HG03064 (cell line): ENCODE measurements at regions not wholly inside any gene's neighbourhood (a gene's known extent, or its start where the extent isn't known, plus 50 kb on each side); places are given as distances from the start of the nearest gene placed in this dataset.

Source experiments
- ATAC-seq: cut with Tn5 transposase; IDR thresholded peaks from one replicate; pipeline ENCODE4 v1.9.1; 2021; ENCODE audit warnings: low read depth; ENCODE audit not compliant: unreplicated experiment

DNA sequence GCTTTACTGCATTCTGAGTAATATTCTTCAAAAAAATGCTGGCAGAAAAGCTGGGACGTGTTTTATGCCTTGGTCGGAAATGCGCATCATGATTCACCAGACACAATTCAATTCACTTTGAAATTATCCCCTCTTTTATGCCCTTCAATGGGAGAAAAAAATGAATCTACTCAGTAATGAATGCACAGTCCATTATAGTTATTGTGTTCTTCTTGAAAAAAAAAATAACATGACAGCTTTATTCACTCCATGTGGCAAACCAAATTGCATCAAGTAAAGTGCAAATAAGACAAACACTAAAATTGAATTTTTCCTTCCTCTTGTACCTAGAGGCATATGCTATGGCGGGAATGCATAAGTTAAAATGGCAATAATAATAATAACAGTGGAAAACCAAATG, 159.4 kb upstream of the IFNG-AS1 start:
- no peak for ATAC-seq

GRCh38 chr12:67832155-67832554, 157.1 kb upstream of the IFNG-AS1 start:
- ATAC-seq = no peak

DNA sequence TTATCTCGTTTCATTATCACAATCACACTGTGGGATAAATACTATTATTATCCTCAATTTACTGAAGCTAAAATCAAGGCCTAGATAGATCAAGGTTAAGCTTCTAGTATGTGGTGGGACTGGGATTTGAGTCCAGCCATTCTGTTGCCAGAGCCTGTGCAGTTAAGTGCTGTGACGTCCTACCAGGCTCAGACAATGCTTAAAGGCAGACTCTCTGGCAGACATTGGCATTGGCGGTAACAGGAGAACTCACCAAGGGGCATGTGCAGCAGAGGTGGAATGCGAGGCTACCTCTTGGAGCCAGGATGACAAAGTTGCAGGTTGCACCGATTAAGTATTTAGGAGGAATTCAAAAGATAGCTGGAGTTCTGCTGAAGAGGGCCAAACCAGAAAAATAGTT, 155.6 kb upstream of the IFNG-AS1 start:
- ATAC-seq = no peak

DNA sequence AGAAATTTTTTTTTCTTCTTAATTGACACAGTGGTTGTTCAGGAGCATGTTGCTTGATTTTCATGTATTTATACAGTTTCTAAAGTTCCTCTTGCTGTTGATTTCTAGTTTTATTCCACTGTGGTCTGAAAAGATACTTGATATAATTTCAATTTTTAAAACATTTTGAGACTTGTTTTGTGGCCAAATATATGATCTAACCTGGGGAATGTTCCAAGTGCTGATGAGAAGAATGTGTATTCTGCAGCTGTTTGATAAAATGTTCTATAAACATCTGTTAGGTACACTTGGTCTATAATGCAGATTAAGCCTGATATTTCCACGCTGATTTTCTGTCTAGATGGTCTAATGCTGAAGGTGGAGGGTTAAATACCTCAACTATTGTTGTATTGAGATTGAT, 151.4 kb upstream of the IFNG-AS1 start:
- no peak for ATAC-seq

DNA sequence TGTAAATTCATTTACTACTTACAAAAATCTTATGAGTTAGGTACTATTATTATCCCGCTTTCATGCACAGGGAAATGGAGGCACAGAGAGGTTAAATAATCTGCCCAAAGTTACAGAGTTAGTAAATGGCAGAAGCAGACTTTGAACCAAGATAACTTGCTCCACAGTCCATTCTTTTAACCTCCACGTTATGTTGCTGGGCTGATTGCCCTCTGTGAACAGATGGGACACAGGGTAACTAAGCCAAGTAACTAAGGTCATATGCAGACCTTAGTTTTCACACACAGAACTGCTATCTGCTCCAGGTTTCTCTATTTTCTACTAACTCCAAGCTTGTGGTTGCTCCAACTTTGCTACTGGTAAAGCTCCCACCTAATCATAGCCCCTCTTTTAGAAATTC, 147.1 kb upstream of the IFNG-AS1 start:
- no peak for ATAC-seq

GRCh38 chr12:67843257-67843656, 146.0 kb upstream of the IFNG-AS1 start:
- ATAC-seq = no peak

DNA sequence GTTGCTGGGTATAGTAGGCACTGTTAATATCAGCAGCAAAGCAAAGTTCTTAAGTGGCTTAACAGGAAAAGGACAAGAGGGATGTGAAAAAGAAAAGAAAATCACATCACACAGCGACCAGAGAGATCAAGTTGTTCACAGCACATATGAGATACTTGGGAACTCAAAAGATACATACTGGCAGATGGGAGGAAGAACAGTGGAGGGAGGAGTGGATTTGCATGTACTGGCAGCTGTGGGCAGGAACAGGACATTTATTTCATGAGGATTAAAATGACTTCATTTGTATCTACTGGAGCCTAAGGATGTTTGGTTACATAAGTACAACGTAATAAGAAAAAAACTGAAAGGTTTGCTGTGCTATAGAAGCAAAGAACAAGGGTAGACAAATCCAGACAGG, 136.5 kb upstream of the IFNG-AS1 start:
- ATAC-seq = no peak

DNA sequence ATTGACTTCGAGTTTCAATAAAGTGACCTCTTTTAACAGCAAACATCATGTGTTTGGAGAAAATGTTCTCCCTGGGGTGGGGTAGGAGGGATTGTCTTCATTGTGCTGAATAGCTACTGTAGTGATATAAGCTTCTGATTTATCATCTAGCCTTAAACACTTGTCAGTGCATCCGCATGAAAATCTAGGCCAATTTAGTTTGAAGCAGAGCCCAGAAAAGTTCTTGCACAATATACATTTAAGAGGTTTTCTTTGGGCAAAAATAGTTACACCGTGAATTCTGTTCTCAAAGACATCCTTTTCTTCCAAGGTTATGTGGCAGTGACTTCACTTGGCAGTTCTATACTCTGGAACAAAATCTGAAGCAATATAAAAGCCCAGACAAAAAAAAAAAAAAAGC, 136.0 kb upstream of the IFNG-AS1 start:
- ATAC-seq = no peak

- no peak for ATAC-seq
These were observed 134.9 kb upstream of the IFNG-AS1 start for GRCh38 chr12:67854351-67854750.

- no peak for ATAC-seq
These were observed 134.1 kb upstream of the IFNG-AS1 start for GRCh38 chr12:67855103-67855502.

DNA sequence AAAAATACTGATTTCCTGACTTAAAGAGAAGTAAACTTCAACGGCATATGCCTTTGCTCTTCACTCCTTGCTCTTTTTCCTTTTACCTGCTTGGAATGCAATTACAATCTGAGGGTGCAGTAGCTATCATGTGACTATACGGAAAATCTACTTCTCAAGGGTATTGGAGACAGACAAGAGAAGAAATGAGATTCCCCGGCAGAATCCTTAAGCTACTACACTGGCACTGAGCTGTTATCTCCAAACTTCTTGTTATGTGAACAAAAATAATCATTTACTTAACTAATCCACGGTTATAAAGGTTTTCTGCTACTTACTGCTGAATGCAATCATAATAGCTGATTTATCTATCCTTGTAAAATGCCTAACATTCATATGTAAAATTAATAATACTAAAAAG, 118.0 kb upstream of the IFNG-AS1 start:
- ATAC-seq = no peak

GRCh38 chr12:67873355-67873754, 115.9 kb upstream of the IFNG-AS1 start:
- no peak for ATAC-seq

DNA sequence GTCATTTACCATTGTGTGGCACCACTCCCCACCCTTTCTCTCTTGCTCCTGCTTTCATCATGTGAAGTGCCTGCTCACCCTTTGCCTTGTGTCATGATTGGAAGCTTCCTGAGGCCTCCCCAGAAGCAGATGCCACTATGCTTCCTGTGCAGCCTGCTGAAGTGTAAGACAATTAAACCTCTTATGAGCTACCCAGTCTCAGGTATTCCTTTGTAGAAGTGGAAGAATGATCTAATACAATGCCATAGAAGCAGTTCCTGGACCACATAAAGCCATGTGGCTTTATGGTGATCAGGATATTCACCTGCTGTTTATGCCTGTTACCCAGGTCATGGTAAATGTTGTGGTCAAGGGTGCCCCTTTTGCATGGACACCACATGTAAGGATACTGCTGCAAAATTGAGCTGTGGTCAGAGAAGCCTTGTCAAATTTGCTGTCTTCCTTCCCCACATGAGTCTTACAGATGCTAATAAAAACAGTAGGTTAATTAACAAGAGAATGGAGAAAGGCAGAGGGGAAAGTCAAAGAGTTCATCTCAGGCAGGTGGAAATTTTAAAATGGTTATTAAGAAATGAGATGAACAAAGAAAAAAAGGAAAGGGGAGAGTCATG, 112.8 kb upstream of the IFNG-AS1 start:
- no peak for ATAC-seq

DNA sequence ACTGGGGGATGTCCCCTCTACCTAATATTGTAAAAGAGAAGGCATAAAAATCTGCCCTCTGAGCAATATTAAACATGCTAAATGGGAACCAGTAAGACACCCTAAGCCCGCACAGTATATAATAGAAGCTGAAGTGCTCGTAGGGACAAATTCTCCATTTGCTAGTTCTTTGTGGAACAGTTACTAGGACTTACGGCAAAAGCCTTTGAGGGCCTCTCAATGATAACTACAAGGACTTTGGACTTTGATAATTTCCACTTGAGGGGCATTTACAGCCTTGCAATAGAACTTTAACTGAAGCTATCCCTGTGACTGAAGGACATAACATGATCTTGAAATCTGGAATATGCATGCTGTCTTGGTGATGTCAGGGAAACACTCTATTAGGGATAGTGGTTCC, 111.5 kb upstream of the IFNG-AS1 start:
- no peak for ATAC-seq

DNA sequence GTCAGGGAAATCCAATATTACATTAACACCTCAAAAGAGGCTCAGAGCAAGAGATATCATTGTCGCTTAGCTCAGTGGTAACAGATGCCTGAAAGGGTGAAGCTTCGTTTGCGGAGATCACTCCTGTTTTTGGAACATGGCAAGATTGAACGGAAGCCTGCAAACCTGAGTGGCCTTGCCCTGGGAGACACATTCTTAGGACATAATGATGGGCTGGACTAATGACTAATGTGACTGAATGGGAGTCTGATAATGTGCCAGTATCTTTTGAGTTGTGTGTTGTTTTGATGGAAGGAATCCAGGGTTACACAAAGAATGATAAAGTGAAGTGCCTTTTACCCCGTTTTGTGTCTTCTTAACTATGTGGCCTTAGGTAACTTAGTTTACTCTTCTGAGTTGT, 109.3 kb upstream of the IFNG-AS1 start:
- ATAC-seq = no peak

DNA sequence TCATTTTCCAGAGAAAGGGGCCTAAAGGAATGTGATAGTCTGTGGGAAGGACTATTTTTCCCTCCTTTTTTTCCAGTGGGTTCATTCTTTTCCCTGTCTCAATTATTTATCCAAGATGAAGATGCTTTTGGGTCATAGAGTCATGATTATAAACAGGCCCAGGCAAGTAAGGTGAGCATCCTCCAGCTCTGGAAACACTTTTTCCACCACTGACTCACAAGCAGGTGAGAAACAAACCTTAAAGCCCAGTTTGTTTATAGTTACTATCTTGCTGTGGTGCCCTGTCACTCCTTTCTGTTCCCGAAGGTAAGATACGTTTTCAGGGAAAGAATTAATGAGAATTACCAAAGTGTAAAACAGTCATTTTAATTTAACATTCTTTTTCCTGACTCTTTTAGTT, 107.7 kb upstream of the IFNG-AS1 start:
- no peak for ATAC-seq

GRCh38 chr12:67884596-67884995, 104.7 kb upstream of the IFNG-AS1 start:
- no peak for ATAC-seq

GRCh38 chr12:67885375-67886169, 103.7 kb upstream of the IFNG-AS1 start:
- no peak for ATAC-seq

DNA sequence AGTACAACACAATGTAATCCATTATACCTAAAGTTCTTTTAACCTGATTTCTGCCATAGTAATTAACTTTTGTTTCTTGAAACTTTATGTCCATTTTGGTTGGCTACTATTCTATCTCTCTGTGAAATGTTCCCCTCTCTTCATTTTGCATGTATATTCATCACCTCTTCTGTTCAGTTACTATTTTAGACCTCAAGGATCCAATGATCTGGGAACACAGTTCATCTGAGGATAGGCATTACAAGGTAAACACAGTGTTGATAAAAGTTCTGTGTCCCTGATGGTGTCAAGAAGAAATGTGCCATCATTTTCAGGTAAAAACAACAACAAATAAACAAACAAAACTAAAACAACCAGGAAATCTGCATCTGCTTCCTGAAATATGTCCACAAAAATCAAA, 102.2 kb upstream of the IFNG-AS1 start:
- no peak for ATAC-seq

GRCh38 chr12:67889931-67890330, 99.3 kb upstream of the IFNG-AS1 start:
- ATAC-seq = no peak

GRCh38 chr12:67890726-67891258, 98.5 kb upstream of the IFNG-AS1 start:
- ATAC-seq = no peak

- ATAC-seq = no peak
These were observed 97.7 kb upstream of the IFNG-AS1 start for GRCh38 chr12:67891596-67891995.
